HS-5 (cell line): ENCODE measurements at regions not wholly inside any gene's neighbourhood (a gene's known extent, or its start where the extent isn't known, plus 50 kb on each side); places are given as distances from the start of the nearest gene placed in this dataset.
"Not testable (repeated sequence)": the region's sequence is repeated elsewhere in the genome, so short reads cannot be mapped to it uniquely, and the experiment has no call there.

Source experiments
- DNase-seq: peaks from one replicate; pipeline ENCODE4 v3.0.0-alpha.2; 2012; ENCODE audit warnings: low read depth

DNA sequence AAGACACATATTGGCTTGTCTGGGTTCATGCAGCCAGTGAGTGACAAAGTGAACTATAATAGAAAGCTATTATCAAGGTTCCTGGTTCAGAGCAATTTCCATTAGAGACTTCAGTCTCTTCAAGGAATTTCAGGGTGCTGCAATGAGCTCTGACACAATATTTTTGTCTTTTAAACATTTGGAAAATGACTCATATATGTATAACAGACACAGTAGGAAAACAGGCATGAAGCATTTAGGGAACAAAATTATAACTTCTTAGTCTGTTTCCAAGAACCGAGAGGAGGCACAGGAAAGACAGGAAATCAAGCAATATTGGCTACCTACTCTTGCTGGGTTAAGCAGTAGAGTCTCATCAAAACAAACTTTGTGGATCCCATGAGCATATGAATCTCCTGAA, 170.4 kb downstream of the PTPRC start:
- no peak for DNase-seq

DNA sequence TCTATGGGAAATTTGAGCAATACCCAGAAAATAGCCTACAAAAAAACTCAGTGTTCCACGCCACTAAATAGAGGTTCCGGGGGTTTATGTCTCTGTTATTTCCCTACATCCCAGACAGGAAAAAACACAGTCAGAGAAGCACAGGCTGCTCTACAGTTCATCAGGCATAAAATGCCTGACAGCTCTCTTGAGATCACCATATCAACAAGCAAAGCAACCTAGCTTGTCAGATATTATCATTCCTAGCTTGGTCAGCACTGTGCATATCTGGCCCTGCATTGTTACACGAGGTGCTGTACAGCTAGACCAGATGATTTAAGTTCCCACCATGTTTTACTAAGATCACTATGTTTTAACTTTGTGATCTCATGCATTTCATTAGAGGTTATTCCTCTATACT, 172.6 kb downstream of the PTPRC start:
- no peak for DNase-seq

DNA sequence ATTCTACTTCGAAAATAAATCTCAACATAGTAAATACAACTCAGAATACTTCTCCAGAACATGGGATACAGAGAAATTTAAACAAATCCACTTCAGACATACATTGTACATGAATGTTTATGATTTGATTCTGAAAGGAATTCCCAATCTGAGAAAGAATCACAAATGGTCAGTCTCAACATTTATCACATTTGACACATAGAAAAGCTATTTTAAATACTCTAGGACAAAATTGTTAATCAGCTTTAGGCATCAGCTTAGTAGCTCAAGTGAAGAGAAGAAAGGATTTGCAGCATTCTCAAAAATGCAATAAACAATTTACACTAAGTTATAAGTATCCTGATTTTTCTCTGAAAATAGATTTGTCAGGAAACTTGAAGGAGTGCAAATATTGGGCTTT, 184.8 kb downstream of the PTPRC start:
- DNase-seq, result no peak

DNA sequence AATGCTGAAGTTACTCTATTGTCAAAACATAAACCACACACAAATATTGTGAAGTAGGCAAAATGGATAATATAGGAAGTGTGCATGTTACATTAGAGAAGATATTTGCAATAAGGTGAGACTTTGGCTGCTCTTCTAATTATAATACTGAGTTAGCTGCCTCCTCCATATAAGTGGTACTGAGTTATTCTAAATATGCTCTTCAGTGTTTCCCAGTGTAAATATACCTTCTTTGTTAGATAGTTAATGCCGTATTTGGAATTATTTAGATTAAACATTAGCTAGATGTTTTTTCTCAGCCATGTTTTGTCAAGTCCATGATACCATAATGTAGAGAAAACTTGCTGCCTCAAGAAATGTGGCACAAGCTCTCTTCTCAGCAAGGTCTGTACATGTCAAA, 186.4 kb downstream of the PTPRC start:
- DNase-seq, result no peak

DNA sequence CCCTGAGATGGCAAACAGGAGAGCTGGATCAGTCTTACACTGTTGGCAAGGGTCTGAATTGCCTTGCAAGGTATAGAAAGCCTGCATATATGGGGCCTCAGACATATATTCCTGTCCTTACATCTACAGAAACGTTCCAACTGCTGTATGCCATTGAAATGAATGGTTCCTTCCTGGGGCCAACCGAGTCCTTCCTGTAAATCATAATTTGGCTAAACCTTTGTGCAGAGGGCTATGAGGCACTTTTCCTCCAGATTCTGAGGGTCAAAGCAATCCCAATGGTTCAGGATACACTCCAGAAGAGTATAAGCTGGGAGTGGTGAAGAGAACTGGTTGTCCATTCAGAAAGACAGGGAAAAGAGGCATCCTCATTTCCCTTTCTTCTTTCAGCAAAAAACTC, 190.5 kb downstream of the PTPRC start:
- DNase-seq, result no peak

DNA sequence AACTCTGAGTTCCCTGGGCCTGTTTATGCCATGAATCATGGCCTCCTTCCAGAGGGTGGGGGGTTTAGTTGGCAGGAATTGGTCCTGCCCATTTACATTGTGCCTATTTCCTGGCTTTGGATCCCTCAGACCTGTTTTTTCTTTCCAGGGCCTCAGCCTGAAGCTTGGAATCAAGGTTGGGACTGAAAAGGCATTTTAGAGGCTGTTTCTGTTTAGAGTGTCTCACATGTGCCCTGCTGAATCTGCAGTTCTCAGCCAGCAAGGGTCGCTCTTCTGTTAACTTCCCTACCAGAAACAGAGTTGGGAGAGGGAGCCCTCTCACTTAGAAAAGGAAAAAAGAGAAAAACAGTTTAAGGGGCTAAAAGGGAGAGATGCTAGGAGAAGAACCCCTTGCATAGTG, 191.1 kb downstream of the PTPRC start:
- DNase-seq, result no peak

DNA sequence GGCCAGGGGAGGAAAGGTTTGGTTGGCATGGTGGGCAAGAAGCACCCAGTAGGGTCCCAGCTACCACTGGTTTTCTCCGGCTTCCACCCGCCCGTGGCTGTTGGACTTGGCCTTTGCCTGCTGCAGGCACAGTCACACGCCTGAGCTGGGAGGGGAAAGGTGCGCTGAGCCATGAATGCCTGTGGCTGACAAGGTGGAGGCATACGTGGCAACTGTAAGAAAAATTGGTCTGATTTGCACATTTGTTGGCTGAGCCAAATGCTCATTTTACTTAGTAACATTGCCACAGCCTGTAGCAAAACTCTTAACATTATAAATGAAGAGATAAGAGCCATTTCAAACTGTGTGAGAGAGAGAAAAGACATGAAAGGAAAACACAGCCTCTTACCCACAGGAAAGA, 191.6 kb downstream of the PTPRC start:
- no peak for DNase-seq

DNA sequence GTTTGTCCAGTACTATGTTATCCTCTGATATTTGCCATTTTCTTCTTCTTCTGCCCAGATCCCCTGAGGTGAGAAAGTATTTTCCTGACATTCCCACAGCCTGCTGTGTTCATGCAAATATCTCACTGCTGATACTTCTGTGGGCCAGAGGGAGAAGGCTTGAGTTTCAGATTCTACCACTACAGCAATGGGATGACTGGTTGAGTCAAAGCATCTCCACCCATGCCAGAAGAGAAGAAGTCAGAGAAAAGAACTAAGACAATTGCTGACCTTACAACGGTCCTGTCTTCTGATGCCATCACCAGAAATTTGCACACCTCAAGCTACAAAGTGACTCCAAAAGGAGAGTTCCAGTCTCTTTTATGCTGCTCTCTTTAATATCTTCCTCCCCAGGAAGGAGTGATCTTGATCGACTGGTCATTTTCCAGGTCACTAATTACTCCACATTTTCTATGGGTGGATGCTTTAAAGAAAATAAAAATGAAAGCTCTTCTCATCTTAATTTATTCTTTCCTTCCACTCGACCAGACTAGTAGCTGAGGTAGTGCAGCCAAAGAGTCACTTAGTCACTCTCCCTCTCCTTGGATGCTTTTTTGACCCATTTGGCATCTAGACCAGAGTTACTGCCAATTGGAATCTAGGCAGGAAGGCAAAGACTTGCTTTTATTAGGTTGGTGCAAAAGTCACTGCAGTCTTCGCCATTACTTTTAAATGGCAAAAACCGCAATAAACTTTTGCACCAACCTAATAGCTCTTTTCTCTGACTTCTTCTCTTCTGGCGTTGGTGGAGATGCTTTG, 195.1 kb downstream of the PTPRC start:
- DNase-seq, result no peak

DNA sequence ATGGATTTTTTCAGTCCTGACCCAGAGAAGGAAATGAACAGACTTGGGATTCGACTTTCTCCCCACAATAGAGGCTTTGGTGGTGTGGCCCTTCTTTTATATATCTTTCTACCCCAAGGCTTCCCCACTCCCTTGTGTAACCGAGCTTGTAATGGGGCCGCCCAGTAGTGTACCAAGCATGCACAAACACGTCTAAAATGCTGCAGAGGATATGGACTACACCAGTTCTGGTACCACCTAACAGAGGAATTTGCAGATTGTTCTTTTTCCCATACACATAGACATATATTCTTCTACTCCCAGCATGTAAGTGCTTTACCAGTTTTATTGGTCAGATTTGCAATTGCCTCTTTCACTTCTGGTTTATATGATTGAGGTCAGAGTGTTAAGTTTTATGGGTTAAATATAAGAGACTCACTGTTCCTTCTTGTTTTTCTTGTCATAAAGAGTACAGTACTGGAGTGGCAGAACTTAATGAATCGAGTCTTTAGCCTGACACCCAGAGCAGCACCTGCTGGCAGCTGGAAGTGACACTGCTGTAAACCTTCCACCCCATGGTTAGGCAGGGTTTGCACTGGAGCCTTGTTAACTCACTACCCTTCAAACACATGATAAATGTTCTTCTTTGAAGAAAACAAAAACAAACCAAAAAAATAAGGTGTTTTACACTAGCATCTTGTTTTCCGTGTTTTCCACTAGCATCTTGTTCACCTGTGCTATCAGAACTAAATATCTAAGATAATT, 198.6 kb downstream of the PTPRC start:
- DNase-seq, result no peak

DNA sequence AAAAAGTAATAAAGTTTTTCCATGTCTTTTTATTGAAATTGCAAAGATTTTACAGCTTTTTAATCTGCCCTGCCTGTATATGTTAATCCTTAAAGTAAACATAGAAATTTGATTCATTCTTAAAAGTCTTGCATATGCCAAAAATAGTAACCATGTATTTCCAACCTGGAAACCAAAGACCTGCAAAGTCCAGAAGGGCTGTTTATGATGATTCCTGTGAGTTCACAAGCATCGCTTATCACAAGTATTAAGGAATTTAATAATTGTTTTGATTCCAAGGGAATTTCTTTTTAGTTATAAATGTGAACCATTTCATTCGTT, 199.1 kb downstream of the PTPRC start:
- no peak for DNase-seq

DNA sequence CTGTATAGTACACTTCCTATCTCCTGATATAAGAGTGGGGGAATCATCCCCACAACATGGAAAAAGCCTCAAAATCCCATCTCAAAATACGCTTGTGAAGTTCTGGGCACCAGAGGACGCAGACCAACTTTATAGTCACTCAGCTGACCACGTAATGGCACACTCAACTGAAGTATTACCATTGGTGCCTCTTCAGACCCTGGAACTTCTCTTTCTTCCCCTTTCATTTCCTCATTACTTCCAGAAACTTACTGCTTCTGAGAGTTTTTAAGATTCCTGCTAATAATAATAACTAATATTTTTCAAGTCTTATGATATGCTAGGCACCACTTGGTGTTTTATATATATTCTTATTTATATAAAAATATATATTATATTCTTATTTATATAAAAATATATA, 202.6 kb downstream of the PTPRC start:
- no peak for DNase-seq

DNA sequence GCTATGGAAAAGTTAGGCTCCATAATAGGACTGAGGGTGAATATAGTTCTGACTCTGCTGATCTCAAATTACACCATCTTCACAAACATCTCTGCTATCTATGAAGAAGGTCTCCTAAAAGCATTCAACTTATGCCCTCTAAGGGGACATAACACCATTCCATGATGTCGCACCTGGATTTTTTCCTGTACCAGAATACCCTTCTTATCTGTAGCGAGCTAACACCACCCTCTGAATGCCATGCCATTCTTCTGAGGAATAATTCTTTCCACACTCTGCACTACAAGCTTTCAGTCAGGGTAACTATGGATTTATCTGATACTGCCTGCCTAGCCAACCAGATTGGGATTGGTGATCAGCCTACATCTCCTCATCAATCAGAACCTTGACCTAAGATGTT, 203.8 kb downstream of the PTPRC start:
- no peak for DNase-seq

DNA sequence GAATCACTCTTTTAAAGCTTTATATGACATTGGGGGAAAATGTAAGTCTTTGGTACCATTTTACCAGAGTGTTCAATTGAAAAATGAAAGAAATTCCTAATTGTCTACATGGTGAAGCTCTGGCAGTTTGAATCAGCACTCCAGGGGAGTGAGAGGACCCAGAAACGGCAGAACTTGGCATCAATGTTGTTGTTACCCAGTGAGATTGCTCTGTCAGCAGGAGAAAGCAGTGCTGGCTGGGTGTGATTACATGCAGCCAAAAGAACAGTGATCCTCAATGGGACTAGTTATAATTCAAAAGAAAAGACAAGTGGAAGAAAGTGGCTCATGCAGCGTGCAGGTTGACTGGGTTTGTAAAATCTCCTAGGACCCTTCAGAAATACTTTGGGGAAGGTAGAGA, 206.4 kb downstream of the PTPRC start:
- no peak for DNase-seq

DNA sequence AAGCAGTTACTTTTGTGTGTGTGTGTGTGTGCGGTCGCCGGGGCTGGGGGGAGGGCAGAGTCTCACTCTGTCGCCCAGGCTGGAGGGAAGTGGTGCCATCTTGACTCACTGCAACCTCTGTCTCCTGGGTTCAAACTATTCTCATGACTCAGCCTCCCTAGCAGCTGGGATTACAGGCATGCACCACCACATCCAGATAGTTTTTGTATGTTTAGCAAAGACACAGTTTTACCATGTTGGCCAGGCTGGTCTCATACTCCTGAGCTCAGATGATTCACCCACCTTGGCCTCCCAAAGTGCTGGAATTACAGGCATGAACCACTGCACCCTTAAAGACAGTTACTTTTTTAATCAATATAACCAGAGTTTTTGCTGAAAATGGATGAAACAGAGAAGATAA, 207.0 kb downstream of the PTPRC start:
- no peak for DNase-seq

DNA sequence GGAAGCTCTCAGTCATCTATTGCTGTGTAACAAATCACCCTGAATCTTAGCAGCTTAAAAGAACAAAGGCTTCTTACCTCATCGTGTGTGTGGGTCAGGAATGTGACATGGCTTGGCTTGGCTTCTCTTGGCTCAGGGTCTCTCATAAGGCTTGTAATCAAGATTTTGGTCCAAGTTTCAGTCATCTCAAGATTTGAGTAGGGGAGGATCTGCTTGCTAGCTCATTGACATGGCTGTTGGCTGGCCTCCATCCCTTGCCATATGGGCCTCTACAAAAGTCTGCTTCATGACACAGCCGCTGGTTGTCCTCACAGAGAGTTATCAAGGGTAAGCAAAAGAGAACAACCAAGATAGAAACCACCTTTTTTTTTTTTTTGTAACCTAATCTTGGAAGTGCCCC, 207.7 kb downstream of the PTPRC start:
- DNase-seq, result no peak

DNA sequence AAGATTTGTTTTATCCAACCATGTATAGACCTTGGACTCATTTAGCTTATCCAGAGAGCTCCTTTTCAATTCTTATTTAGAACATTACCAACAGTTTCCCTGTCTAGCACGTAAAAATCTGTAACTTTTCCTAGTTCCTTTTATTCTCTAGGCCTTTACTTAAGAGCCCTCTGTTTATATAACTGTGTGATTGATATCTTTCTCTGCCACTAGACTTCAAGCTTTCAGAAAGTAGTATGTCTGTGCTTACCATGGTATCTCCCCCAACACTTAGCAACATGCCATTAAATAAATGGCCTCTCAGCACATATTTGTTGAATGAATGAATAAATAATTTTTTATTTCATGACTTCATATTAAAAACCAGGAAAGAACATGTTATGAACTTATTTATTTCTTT, 209.4 kb downstream of the PTPRC start:
- no peak for DNase-seq

DNA sequence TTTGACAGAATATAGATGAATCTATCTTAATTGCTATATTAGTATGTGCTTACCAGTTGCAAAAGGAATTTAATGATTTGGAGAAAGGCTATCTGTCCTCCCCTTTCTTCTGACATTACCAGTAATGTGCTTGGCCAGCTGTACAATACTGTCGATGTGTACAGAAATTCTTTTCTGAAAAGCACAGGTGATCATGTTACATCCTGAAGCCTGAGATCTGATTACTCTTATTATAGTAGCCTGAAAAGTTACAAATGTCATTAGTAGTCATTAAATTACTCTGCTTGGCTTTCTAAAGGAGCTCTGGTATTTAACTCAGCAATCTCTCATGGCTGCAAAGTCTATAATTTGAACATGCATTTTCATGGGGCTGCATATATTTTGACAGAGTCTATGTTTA, 209.8 kb downstream of the PTPRC start:
- DNase-seq, result no peak

DNA sequence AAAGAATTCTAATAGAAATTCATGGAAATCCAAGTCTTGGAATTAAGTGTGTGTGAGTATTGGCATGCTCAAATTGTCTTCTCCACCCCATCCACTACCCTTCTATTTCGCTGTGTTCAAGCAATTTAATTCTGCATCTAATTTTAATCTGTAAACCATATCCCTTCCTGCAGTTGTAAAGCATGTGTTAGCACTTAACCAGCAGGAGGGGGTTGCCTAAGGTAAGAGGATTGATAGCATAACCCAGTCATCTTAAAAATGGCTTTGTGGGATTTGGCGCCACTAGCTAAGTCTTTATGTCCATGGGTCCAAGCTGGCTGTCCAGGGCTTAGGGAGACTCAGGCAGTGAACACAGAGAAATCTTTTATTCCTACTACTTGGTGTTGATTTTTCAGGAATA, 210.3 kb downstream of the PTPRC start:
- no peak for DNase-seq

DNA sequence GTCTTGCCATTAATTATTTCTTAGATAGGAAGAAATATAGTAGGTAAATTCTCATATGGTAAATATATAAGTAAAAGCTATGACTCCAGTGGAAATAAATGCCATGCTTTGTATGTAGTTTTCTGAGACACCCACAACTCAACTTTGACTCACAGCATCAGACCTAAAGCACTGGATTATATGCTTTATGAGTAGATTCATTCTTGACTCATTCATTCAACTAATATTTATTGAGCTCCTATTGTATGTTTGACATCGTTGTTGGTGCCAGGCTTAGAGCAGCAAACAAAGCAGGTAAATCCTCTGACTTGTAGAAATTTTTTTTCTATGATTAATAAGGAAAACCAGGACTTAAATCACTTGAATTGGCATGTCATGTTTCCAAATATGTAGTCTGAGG, 211.4 kb downstream of the PTPRC start:
- no peak for DNase-seq

DNA sequence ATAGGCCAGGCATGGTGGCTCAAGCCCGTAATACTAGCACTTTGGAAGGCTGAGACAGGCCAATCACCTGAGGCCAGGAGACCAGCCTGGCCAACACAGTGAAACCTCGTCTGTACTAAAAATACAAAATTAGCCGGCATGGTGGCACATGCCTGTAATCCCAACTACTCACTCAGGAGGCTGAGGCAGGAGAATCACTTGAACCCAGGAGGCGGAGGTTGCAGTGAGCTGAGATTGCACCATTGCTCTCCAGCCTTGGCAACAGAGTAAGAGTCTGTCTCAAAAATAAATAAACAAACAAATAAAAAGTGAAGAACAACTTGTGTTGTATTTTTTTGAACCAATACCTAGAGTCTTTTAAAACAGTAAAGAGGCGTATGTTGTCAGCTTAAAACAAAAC, 212.1 kb downstream of the PTPRC start:
- not testable (repeated sequence) for DNase-seq

DNA sequence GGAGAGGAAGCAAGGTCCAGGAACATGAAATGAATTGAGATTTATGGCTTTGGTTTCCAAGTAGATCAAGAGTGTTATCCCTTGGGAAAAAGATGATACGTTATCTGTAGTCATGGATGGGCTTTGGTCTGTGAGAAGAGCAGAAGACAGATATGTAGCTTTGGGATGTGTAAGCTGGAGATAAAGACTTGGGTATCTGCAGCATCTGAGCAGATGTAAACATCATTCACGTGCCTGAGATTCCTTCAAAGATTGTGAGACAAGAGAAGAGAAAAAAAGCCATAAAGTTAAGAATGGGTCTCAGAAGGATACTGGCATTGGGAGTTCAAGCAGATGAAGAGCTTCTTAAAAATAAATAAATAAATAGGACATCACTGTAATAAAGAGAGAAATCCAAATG, 217.8 kb downstream of the PTPRC start:
- no peak for DNase-seq

DNA sequence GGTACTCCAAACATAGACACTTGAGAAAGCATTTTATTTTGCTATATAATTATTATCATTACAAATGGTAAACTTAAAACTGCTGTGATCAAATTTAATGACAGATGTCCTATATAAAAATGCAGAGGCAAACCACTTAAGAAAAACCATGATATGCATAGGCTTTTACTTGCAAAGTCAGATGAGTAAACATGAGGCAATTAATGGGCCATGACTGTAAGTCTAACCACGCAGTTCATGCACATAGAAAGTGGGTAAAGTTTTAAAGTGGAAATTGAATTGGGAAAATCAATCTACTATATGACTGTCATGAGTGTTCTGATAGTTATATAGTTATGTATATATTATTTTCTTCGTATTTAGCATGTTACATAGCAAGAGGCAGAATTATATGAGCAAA, 219.2 kb downstream of the PTPRC start:
- DNase-seq, result no peak

DNA sequence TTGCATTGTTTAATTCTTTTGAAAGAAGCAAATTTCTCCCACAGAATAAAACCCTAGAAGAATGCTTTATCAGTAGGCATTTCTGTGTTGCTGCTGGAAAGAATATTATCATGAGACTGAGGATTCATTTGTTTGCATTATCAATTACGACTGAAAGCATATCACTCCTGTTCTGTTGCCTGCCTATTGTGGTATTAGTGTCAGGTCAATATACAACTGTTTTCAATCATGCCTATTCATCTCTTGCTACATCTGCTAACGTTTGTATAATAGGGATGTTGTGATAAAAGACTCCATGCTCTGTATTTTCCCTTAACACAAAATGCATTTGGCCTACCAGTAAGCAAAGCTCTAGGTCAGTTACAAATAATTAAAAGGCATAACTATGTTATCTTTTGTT, 221.5 kb downstream of the PTPRC start:
- no peak for DNase-seq

DNA sequence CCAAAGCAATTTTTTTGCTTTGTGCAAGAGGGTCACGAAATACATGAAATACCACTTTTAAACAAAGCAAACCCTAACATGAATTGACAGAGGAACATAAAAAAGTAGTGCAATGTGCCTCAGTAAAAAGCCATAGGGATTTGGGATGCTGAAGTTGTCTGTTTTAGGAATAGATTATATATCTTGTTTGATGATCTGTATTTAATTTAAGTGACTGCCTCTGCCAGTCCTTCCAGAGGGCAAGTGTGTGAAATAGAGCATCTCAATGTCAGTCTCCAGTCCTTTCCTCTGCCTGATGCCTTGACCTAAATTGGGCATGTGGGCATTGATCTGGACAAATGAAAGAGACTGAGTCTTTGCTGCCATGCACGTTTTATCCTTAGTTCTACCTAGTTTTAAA, 222.8 kb downstream of the PTPRC start:
- no peak for DNase-seq
